Activated CD8-positive, alpha-beta memory T cell treated with anti-CD3 and anti-CD28 coated beads, Interleukin-2, amount 50 U/mL, for 24 hours (primary cell): ENCODE measurements at regions not wholly inside any gene's neighbourhood (a gene's known extent, or its start where the extent isn't known, plus 50 kb on each side); places are given as distances from the start of the nearest gene placed in this dataset.

Source experiments
- DNase-seq: peaks from one replicate; pipeline ENCODE4 v3.0.0-alpha.2; 2020; ENCODE audit errors: extremely low read depth

DNA sequence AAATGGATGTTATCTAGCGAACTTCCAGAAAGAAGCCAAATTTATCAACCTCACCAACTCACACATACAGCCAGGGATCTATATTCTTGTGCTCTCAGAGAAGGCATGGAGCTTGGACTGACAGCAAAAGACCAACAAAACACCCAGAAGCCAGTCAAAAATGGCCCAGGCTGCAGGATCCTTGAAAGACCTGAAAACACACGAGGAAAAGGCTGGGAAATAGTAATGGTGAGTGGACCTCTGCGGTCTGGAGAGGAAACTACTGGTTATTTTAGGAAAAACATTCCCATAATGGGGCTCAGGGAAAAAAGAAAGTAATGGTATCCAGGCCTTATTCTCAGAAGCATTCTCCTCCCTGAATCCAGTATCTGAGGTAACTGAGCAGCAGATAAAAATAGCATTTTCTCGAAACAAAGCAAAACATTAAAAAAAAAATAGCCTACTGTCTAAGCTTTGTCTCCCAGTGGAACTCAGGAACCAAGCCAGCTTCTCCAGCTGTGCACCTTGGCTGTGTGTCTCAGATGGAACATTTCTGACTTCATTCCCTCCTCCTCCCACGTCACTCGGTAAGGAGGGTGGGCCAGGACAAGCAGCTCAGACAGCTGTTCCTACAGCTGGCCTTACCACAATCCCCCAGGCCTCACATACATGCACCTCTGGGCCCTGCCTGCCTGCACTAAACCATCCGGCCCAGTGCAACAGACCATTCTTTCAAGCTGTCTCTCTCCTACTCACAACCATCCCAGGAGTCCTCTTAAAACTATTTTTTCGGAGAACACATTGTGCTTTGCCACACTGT is 249.9 kb downstream of the DAD1 start:
- no peak for DNase-seq

DNA sequence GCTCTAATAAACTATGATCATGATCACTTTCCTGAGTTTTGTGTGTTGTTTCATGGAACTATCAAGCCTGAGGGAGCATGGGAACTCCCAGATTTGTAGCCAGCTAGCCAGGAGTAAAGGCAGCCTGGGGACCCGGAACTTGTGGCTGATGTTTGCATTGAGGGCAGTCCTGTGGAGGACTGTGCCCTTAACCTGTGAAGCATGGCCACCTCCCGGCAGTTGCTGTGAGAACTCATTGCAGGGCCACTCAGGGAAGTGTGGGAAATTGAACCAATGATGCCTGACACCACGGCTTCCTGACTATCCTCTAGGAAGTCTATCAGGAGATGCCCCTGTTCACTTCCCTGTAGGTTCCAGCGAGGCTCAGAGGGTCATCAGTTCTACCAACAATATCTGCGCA is 250.6 kb downstream of the DAD1 start:
- DNase-seq: no peak

DNA sequence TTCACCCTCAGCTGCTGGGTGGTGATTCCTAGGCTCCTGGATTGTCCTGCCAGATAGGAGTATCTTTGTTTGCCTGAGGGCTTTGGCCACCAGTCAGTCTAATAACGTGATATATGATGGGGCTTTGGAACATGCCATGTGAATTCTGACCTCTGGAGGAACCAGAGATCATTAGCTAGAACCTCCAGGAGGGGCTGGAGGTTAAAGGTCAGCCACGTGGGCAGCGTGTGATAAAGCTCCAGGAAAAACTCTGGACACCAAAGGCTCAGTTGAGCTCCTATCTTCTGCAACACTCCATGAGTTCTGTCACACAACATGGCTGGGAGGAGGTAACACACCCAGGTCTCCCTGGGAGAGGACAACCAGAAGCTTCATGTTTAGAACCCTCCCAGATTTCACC is 251.1 kb downstream of the DAD1 start:
- DNase-seq: no peak

DNA sequence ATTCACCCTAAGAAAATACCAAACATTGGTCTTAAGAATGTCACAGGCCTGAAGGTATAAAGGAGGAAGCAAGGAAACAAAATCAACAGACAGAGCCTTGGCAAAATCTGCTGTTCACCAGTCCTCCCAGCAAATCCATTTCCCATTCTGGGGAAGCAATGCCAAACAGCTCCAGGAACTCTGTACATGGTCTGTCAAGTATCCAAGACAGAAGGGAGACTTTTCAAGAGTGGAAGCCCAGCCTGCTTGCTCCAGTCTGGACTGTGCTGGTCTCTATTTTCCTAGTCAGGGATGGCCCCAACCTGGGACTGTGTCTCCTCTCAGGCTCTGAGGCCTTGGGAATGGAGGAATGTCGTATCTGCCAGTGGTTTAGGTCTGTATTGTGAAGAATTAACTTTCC is 251.5 kb downstream of the DAD1 start:
- DNase-seq: no peak

DNA sequence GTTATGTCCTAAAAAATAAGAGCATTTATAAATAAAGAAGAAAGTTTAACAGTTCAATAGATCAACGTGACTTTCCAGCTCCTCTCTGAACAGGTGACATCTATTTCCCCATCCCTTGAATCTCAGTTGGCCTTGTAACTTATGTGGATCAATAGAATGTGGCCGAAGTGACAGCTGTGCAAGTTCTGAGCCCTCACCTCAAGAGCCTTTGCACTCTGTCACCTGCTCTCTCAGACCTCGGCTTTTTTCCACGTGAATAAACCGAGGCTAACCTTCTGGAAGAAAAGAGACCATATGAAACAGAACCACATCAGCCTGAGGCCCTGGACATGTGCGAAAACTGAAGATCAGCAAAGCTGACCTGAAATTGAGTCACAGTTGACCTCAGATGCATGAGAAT is 253.0 kb downstream of the DAD1 start:
- DNase-seq: no peak

DNA sequence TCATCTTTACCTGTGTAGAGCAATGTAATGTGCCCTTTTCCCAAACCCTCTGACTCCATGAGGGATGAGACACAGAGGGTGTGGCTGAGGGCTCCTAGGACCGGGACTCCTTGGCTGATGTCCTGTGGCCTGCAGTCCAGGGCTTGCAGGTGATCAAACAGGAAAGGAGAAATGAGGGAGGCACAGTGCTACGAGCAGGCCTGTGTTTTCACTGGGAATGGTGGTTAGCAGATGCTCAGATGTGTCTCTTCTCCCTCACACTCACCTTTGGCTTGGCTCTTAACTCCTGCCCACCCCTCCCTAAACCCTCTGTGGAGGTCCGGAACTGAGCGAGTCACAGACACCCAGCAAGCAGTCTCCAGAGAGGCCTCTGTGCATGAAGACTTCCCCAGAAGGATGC is 254.4 kb downstream of the DAD1 start:
- no peak for DNase-seq

DNA sequence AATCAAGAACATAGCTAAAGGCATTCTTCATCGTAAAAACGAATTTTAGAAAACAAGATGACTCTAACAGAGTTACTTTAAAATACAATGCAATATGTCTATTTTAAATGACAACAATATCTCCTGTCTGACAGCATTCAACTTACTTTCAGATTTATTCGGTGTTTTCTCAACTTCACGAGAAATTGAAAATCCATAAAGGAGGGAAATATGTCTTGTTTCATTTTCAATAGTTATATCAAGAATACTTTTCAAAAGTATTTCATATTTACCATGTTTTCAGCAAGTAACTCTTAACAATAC is 254.8 kb downstream of the DAD1 start:
- DNase-seq: no peak

DNA sequence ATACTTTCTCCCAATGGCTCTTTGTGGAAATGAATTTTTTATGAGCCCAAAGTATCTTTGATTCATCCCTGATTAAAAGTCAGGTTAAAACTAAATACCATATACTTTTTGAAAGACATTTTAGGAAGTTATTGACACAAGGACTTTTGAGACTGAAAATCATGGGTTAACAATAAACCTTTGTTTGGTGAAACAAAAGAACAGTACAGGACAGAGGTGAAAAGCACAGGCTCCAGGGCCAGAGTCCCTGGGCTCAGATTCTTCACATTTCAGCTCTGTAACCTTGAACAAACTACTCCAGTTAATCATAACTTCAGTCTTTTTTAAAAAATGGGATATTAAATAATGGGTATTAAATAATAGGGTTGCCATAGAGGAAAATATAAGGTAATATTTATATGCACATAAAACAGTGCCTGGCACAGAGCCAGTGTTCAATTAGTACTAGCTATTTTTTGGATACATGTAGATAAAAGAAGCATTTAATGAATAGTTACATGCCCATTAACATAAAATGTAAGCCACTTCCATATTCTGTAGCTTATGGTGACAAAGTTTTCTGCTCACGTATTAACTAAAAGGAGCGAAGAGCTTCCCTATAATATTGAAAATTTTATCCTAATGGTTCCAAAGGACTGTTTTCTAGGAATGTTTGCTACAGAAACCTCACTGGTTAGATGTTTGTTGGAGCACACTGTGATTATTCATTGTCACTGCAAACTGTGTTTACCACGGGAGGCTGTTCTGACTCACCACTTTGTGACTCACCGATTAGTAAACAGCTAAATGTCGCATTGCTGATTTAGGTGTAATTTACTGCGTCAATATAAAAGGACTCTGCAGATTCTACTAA is 255.4 kb downstream of the DAD1 start:
- DNase-seq: no peak

DNA sequence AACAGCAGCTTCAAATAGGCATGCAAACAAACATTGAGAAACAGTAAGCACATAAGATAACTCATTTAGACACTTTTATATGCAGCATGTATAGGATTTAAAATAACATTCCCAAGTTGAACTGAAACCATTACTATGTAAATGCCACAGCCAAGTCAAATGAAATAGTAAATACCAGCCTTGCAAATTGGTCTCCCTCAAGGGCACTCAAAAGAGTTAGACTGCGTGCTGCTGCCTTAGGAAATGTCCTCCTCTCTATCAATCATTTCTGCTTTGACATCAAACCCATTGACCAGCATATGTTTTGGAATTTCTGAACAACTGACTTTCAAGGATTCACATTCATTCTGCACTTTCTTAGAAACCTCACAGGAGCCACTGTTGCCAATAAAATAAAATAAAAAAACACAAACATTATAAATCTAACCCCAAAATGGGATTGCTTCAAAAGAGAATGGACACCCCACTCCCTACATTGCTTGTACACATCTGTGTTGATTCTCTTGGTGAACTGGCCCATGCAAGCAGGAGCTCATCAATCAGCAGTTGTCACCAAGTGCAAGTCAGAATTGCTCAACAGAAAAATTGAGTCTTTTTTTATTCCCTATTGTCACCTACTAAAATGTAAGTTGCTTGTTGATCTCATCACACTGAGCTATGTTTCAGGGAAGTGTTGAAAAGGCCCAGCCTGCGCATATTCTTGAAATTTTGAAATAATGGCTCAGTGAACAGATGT is 256.2 kb downstream of the DAD1 start:
- DNase-seq: no peak

DNA sequence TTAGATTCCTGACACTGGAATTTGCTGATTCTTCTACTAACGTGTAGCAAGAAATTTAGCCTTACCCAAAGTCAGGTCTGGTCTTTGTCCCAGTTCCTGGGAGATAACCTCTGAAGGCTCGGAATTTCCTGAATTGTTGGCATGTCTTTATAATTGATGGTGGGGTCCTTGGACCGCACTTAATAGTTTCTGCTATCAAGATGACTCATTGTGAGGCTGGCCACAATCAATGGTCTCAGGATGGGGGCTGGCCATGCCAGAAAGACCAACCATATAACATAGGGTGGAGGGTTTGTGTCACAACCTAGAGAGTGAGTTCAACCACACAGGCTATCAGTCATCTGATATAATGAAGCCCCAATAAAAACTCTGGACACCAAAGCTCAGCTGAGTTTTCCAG is 259.7 kb downstream of the DAD1 start:
- no peak for DNase-seq

DNA sequence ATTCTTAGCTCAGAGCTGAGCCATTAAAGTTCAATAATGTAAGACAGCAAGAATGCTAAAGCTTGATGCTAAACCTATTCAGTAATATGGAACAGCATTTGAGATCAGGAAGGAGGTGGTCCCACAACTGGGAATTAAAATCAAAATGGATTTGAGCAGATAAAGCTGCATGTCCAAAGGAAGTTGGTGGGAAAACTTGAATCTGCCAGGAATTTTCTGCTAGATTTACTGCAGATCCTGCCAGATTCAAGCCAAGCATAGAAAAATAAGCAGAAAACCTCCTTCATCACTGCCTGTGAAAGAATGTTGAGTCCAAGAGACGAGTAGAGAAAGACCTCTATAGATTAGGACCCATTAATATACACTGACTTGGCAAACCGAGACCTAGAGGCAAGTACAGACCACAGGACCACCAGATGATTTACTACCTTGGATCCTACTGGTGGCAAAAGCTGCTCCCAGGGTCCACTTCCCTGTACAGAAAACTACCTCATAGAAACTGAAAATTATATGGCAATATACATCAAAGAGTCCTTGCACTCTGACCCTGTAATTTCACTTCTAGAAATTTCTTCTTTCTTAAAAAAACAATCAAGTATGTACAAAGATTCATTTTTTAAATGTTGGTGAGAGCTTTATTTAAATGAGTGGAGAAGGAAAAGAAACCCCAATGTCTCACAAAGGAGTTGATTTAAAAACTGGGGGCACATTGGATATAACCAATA is 263.2 kb downstream of the DAD1 start:
- no peak for DNase-seq

DNA sequence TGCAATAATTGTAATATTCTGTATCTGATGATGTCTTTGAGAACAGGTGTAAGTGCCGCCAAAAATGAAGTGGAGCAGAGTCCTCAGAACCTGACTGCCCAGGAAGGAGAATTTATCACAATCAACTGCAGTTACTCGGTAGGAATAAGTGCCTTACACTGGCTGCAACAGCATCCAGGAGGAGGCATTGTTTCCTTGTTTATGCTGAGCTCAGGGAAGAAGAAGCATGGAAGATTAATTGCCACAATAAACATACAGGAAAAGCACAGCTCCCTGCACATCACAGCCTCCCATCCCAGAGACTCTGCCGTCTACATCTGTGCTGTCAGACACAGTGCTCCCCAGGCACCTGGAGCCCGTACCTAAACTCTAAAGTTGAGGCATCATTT is 268.7 kb downstream of the DAD1 start:
- no peak for DNase-seq

DNA sequence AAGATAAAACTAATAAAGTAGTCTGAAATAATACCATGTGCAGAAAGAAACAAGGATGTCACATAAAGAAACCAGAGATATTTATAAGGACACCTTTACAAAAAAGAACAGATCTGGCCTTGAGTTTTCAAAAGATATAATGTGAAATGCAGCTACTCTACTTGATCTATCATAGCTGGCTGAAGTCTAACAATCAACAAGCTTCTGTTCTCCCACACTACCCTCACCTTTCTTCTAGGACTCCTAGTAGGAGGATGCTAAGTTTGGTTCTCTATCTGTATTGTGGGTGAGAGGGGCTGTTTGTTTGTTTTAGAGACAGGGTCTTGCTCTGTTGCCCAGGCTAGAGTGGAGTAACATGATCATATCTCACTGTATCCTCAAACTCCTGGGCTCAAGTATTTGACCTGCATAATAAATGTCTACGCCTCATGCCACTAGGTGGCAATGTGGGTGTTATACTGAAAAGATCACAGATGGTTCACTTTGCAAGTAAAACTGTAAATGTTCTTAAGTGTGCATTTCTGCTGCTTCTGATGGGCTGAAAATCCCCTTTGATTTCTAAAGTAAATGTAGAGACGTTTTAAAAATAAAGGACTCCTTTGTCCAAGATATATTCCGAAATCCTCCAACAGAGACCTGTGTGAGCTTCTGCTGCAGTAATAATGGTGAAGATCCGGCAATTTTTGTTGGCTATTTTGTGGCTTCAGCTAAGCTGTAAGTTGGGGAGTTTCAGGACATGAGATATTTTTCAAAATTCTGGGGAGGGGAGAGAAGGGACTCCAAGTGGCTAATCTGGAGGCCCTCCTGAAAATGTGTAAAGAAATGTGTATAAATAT is 269.3 kb downstream of the DAD1 start:
- DNase-seq: no peak

DNA sequence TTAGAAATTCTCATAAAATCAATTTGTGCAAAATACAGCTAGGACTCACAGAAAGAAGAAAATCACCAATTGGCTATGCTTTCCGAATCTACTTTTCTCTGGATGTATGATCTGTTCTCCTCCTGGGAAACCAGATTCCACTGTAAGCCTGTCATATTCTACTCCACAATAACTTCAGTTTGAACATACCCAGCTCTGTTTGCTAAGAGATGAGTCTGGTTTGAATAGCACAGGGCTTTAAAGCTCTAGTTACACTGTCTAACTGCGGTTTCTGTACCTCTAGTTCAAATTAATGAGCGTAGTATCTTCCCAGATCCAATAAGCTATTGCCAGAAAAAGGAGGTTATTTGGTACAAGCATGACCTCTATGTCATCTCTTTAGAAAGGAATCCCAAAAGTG is 270.1 kb downstream of the DAD1 start:
- no peak for DNase-seq

DNA sequence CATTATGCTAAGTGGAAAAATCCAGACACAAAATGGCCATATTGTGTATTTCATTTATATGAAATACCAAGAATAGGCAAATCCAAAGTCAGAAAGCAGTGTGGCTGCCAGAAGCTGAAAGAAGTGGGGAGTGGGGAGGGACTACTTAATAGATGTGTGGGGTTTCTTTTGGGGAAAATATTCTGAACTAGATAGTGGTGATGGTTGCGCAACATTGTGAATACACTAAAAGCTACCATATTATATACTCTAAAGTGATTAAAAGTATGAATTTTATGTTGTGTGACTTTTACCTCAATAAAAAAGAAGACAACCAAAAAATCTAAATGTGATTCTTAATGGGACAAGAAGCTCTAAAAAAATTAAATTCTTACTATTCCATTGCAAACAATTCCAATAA is 272.6 kb downstream of the DAD1 start:
- no peak for DNase-seq

DNA sequence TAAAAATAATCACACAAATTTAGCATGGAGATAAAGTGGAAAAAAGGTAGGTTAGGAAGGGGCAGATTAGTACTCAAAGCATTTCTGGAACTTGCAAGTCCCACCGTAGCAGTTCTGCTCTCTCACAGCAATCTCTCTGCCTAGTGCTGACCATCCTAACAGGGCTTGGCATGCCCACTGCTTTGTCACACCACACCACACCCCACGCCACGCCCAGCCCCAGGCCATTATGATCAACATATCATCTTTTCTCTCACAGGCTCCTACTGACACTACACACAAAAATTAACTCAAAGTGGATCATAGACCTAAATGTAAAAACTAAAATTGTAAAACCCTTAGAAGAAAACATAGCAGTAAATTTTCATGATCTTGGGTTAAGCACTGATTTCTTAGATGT is 273.7 kb downstream of the DAD1 start:
- DNase-seq: no peak

DNA sequence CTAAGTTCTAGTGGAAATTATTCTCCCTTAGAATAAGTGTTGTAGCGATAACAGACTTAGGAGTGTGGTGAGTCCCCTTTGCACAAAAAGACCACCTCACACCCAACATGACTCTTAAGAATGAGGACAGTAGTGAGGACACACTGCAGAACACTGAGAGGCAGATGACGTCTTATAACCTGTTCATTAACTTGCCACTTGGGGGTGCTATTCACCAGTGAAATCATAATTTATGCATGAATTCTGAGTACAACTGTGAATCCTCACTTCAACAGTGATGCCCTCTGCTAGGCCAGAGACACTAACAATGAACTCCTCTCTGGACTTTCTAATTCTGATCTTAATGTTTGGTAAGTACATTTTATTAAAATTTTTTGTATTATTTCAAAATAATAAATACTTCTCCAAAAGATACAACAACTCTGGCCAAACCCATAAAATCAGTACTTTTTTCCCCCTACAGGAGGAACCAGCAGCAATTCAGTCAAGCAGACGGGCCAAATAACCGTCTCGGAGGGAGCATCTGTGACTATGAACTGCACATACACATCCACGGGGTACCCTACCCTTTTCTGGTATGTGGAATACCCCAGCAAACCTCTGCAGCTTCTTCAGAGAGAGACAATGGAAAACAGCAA is 274.7 kb downstream of the DAD1 start:
- DNase-seq: no peak

DNA sequence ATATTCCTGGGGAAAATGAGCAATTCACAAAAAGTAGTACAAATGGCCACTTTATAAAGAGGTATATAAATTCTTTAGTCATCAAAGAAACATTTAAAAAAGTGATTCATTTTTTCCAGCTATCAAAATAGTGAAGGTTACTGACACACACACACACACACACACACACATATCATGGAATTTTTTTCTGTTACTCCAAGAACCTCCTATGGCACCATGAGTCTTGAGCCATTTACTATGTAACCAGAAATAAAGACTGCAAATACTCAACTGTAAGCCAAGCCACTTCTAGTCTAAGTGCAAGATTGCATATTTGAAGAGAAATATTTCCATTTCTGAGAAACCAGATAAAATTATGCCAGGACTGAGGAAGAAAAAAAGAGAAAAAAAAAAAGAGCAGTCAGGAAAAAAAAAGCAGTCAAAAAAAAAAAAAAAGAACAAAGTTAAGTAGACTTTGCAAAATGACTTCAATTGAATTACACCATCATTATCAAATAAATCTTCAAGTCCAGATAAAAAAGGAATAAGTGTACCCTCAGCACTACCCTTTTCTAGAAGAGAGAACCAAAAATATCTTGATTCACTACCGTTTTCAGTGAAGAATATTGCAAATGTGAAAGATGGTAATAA is 275.7 kb downstream of the DAD1 start:
- no peak for DNase-seq

DNA sequence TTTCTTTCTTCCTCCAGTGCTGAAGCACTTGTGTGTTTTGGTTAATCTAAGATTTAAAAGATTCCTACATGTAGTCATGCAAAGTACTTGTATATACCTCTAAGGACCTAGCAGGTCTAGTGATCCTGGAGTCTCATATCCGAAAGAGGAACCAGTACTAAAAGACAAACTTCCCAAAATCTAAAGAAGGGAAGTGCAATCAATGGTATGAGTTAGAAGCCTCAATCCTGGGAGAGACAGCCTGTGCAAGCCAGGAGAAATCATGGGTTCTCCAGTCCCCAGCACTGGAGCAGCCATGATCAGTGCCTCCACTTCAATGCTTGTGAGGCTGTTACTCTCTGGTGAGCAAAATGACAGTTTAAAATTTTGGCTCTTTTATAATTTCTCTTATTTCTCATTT is 277.4 kb downstream of the DAD1 start:
- DNase-seq: no peak

DNA sequence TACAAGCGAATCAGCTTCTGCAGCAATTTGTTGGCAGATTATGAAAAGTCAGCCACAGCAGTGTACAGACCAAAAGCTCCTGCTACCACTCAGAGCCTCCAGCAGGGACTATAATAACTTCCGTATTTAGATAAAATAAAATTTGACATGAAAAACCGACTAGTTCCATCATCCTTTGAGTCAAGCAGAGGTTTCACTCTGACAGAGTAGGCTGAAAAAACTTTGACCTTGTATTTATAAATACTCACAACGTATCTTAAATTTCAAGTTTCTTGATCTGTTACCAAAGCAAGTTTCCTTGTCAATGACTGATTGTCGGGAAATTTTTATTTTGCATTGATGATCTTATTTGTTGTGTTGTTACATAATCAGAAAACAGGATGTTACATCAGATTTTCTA is 283.4 kb downstream of the DAD1 start:
- DNase-seq: no peak
